Thyroid gland (tissue), 4 donors: ENCODE measurements at regions not wholly inside any gene's neighbourhood (a gene's known extent, or its start where the extent isn't known, plus 50 kb on each side); places are given as distances from the start of the nearest gene placed in this dataset.

Experiments used
- DNase-seq, 2 donors: peaks; one replicate each; pipeline ENCODE4 v3.0.0-alpha.2; 2019
- H3K27ac ChIP-seq, 3 donors: fragments of 200-600 bp; sonication (generic); 1 replicate in 2 of 3; 2 replicates in 1 of 3; pipeline ENCODE4 v1.5.1; 2016 to 2019; ENCODE audit warnings: mild to moderate bottlenecking in 1 of 3, moderate library complexity in 1 of 3
- H3K27me3 ChIP-seq: fragments of 200-600 bp; sonication (generic); one replicate; pipeline ENCODE4 v1.5.1; 2019
- H3K36me3 ChIP-seq, 2 donors: fragments of 200-600 bp; sonication (generic); one replicate each; pipeline ENCODE4 v1.5.1; 2016 to 2019
- H3K4me1 ChIP-seq, 2 donors: fragments of 200-600 bp; sonication (generic); one replicate each; pipeline ENCODE4 v1.5.1; 2017 to 2019
- H3K4me3 ChIP-seq, 3 donors: fragments of 200-600 bp; sonication (generic); replicated peaks in 1 of 3; 1 replicate in 2 of 3; 2 replicates in 1 of 3; pipeline ENCODE4 v1.5.1; 2016; ENCODE audit warnings: mild to moderate bottlenecking in 1 of 3
- H3K9me3 ChIP-seq: fragments of 200-600 bp; sonication (generic); one replicate; pipeline ENCODE4 v1.5.1; 2017
- POLR2A ChIP-seq, 2 donors: fragments of 450-650 bp; IDR thresholded peaks; one replicate each; pipeline ENCODE4 v1.6.1; 2017; ENCODE audit warnings: antibody characterized with exemption in 2 of 2, mild to moderate bottlenecking in 2 of 2, moderate library complexity in 1 of 2
- WGBS, 2 donors: methylation state at CpG; one replicate each; pipeline ENCODE4 v1.1.5; 2017; 5-methylcytosine and 5-hydroxymethylcytosine counted together
- intact Hi-C: fragments of 100-400 bp; cut with DNase I; formaldehyde crosslinking; loops from one replicate; pipeline ENCODE4 v1.15.1; 2023
- TF ChIP-seq, protein P1 (sequence below), 6 experiments: fragments of 200-600 bp in 3 of 6; fragments of 450-650 bp in 3 of 6; sonication (generic) in 3 of 6; IDR thresholded peaks; one replicate each; pipeline ENCODE4 v1.5.1; 2016 to 2019; ENCODE audit warnings: antibody characterized with exemption in 6 of 6, mild to moderate bottlenecking in 2 of 6, inconsistent platforms in 1 of 6, moderate library complexity in 1 of 6

DNA sequence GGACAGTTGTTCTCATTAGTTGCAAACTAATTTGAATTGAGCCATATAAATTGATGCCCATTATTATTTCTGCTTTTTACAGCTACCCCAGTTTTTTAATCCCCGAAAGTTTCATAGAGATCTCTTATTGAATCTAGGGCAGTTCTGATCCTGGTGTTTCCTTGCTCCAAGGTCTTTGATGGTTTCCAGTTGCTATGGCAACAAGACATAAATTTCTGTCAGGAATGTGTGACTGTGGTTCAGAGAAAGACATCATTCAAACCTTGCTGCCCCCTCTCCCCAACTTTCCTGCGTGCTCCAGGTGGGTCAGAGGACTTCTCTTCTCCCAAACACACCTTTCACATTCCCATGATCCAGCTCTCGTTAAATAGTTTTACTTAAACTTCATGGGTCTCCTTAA, 63.4 kb downstream of the TAF11L14 start:
- Histone ChIP-seq H3K27me3 (no peaks in the 10 kb centered on the region), H3K27ac (no peak overlapping the region), H3K9me3 (no peaks in the 10 kb centered on the region), H3K4me1 (no peaks in the 10 kb centered on the region), H3K36me3 (no peaks in the 10 kb centered on the region), H3K4me3 (no peak overlapping the region)
- intact Hi-C loops, result no loop called here
- no peak for TF ChIP-seq POLR2A (IDR thresholded peaks at IDR 0.05)
- TF ChIP-seq, protein P1, sequence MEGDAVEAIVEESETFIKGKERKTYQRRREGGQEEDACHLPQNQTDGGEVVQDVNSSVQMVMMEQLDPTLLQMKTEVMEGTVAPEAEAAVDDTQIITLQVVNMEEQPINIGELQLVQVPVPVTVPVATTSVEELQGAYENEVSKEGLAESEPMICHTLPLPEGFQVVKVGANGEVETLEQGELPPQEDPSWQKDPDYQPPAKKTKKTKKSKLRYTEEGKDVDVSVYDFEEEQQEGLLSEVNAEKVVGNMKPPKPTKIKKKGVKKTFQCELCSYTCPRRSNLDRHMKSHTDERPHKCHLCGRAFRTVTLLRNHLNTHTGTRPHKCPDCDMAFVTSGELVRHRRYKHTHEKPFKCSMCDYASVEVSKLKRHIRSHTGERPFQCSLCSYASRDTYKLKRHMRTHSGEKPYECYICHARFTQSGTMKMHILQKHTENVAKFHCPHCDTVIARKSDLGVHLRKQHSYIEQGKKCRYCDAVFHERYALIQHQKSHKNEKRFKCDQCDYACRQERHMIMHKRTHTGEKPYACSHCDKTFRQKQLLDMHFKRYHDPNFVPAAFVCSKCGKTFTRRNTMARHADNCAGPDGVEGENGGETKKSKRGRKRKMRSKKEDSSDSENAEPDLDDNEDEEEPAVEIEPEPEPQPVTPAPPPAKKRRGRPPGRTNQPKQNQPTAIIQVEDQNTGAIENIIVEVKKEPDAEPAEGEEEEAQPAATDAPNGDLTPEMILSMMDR (IDR thresholded peaks at IDR 0.05), result no peak
- 52 to 69% methylated on average over 3 of the region's 3 CpGs for WGBS, 2 donors
- no peak for DNase-seq

DNA sequence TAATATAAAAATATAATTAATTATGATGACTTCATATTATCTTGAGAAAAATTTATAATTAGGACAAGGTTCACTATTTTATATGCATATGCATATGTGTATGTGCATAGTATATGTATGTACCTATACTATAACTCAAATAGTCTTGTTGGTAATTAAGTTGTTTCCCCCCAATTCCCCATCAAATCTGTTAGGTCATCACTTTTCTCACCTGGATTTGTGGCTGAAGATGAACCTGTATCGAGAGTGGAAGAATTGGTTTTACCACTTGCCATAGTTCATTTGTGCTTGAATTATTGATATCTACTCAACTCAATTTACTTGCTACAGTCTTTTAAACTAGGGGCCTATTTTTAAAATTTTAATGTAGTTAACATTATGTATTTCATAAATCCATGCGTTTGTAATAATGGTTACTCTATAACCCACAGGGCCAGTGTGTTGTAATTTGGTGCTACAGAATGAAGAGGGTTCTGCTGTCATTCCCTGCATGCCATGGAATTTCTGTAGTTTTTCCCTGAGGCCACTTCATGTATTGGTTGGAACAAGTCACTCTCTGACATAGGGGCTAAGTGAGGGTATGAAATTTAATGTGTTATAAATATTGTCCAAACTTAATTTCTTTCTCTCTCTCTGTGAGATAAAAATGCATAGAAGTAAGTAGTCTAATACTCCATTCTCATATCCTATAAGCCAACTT, 74.9 kb downstream of the TAF11L14 start:
- no peak for DNase-seq
- WGBS, 2 donors, result 87 to 90% methylated on average over 2 of the region's 2 CpGs
- H3K36me3 ChIP-seq, result no peaks in the 10 kb centered on the region
- no peak overlapping the region for H3K4me3 ChIP-seq
- H3K27ac ChIP-seq, result no peak overlapping the region
- H3K27me3 ChIP-seq, result no peaks in the 10 kb centered on the region
- intact Hi-C loops, result no loop called here
- TF ChIP-seq POLR2A (IDR thresholded peaks at IDR 0.05), result no peak
- TF ChIP-seq, protein P1 (IDR thresholded peaks at IDR 0.05), result no peak
- H3K4me1 ChIP-seq, result no peaks in the 10 kb centered on the region
- no peaks in the 10 kb centered on the region for H3K9me3 ChIP-seq

DNA sequence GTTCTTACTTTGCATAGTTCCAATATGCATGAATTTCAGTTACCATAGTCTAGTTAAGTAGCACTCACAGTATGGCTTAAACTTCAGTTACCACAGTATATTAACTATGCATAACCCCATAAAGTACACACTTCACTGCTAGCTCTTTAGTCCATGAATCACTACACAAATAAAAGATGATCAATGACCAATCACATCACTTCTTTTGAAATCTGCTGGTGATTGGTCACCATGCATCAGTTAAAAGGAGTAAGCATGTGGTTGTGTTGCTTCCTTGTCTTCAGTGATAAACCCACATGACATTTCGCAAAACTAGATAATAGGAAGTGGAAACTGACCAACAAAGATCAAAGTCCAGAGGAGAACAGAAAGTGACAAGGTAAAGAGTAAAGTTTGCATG, 79.0 kb downstream of the TAF11L14 start:
- TF ChIP-seq, protein P1 (IDR thresholded peaks at IDR 0.05), result no peak
- TF ChIP-seq POLR2A (IDR thresholded peaks at IDR 0.05), result no peak
- WGBS, 2 donors, result 87 to 95% methylated on average over 1 of the region's 1 CpG
- Histone ChIP-seq H3K9me3 (no peaks in the 10 kb centered on the region), H3K4me3 (no peak overlapping the region), H3K36me3 (no peaks in the 10 kb centered on the region), H3K27ac (no peak overlapping the region), H3K27me3 (no peaks in the 10 kb centered on the region), H3K4me1 (no peaks in the 10 kb centered on the region)
- DNase-seq, result no peak
- intact Hi-C loops, result no loop called here

DNA sequence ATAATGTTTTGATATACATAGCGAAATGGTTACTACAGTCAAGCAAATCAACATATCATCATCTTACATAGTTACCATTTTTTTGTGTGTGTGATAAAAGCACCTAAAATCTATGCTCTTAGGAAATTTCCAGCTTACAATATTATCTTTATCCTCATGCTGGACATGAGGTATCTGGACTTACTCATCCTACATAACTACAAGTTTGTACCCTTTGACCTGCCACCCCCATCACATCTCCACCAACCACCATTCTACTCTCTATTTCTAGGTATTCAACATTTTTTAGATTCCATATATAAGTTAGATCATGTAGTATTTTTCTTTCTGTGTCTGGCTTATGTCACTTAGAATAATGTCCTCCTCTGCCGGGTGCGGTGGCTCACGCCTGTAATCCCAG, 79.9 kb downstream of the TAF11L14 start:
- DNase-seq, result no peak
- no peaks in the 10 kb centered on the region for H3K9me3 ChIP-seq
- WGBS, 2 donors, result 88 to 92% methylated on average over 4 of the region's 4 CpGs
- H3K36me3 ChIP-seq, result no peaks in the 10 kb centered on the region
- TF ChIP-seq, protein P1 (IDR thresholded peaks at IDR 0.05), result no peak
- H3K4me1 ChIP-seq, result no peaks in the 10 kb centered on the region
- H3K27me3 ChIP-seq, result no peaks in the 10 kb centered on the region
- H3K4me3 ChIP-seq, result no peak overlapping the region
- no peak overlapping the region for H3K27ac ChIP-seq
- intact Hi-C loops, result no loop called here

DNA sequence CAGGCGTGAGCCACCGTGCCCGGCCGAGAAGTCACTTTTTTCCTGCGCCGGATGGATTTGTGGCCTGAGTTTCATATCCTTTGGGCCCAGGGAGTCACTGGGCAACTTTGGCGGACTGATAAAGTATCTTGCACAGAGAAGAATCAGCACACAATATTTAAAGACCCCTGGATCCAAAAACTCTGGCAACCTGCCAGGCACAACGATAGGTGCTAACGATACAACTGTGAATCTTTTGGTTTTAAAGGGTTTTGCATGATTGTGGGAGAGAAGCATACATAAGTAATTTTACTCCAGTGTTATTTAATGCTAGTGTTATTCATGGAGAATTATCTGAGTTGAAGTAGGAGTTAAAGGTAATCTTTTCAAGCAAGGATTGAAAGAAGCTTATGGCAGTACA, 85.3 kb downstream of the TAF11L14 start:
- H3K27ac ChIP-seq, result no peak overlapping the region
- no peak for DNase-seq

More for the DNA sequence above, 85.3 kb downstream of the TAF11L14 start:
- no peaks in the 10 kb centered on the region for H3K27me3 ChIP-seq
- WGBS, 2 donors, result 87 to 91% methylated on average over 6 to 9 of the region's 9 CpGs
- H3K9me3 ChIP-seq, result no peaks in the 10 kb centered on the region
- TF ChIP-seq, protein P1 (IDR thresholded peaks at IDR 0.05), result no peak
- TF ChIP-seq POLR2A (IDR thresholded peaks at IDR 0.05), result no peak
- intact Hi-C loops, result no loop called here
- H3K4me1 ChIP-seq, result no peaks in the 10 kb centered on the region
- H3K4me3 ChIP-seq, result no peak overlapping the region
- H3K36me3 ChIP-seq, result no peaks in the 10 kb centered on the region
